Breast epithelium (tissue), 3 donors: ENCODE measurements at regions not wholly inside any gene's neighbourhood (a gene's known extent, or its start where the extent isn't known, plus 50 kb on each side); places are given as distances from the start of the nearest gene placed in this dataset.

Experiments
- CTCF ChIP-seq, 3 donors: fragments of 450-650 bp; IDR thresholded peaks; one replicate each; pipeline ENCODE4 v1.5.1; 2016 to 2017; ENCODE audit warnings: antibody characterized with exemption in 3 of 3, mild to moderate bottlenecking in 3 of 3, moderate library complexity in 3 of 3
- POLR2AphosphoS5 ChIP-seq, 3 donors: sonication (generic); formaldehyde crosslinking; IDR thresholded peaks; one replicate each; pipeline ENCODE4 v1.6.1; 2017; ENCODE audit warnings: antibody characterized with exemption in 3 of 3

- TF ChIP-seq CTCF (IDR thresholded peaks at IDR 0.05) (no peak), POLR2AphosphoS5 (IDR thresholded peaks at IDR 0.05) (no peak)
These were observed 77.3 kb downstream of the INSIG2 start for GRCh38 chr2:118165595-118165994.
